Adrenal gland (tissue), 5 donors: ENCODE measurements at regions not wholly inside any gene's neighbourhood (a gene's known extent, or its start where the extent isn't known, plus 50 kb on each side); places are given as distances from the start of the nearest gene placed in this dataset.

Experiments
- POLR2A ChIP-seq, 2 donors: fragments of 450-650 bp; IDR thresholded peaks; one replicate each; pipeline ENCODE4 v1.6.1; 2017; ENCODE audit warnings: antibody characterized with exemption in 2 of 2, mild to moderate bottlenecking in 2 of 2, moderate library complexity in 1 of 2
- TF ChIP-seq, protein P1 (sequence below), 6 experiments: fragments of 450-650 bp in 4 of 6; fragments of 200-600 bp in 2 of 6; sonication (generic) in 1 of 6; IDR thresholded peaks; 1 replicate in 5 of 6; 2 replicates in 1 of 6; pipeline versions ENCODE4 v1.5.1 to v1.8.0; 2016 to 2021; ENCODE audit warnings: antibody characterized with exemption in 6 of 6, mild to moderate bottlenecking in 2 of 6, moderate library complexity in 1 of 6
- donor health status: DM: no; HTN: no; CAD: no.

DNA sequence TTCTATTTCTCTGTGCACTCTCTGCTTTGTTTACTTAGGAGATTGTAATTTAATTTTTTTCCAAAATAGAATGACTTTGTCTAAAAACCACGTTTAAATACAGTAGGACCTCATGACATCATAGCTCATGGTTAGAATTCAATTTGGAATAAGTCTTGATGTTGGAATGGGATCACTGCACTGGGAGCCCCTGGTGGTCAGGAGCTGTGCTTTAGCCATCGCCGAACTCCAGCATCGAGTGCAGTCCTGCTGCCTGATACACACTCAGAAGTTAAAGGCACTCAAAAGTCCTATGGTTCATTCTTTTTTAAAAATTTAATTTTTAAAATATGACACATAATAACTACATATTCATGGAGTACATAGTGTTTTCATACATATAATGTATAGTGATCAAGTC lies 75.1 kb downstream of the TEX35 start:
- TF ChIP-seq POLR2A (IDR thresholded peaks at IDR 0.05) = no peak
- TF ChIP-seq, protein P1, sequence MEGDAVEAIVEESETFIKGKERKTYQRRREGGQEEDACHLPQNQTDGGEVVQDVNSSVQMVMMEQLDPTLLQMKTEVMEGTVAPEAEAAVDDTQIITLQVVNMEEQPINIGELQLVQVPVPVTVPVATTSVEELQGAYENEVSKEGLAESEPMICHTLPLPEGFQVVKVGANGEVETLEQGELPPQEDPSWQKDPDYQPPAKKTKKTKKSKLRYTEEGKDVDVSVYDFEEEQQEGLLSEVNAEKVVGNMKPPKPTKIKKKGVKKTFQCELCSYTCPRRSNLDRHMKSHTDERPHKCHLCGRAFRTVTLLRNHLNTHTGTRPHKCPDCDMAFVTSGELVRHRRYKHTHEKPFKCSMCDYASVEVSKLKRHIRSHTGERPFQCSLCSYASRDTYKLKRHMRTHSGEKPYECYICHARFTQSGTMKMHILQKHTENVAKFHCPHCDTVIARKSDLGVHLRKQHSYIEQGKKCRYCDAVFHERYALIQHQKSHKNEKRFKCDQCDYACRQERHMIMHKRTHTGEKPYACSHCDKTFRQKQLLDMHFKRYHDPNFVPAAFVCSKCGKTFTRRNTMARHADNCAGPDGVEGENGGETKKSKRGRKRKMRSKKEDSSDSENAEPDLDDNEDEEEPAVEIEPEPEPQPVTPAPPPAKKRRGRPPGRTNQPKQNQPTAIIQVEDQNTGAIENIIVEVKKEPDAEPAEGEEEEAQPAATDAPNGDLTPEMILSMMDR (IDR thresholded peaks at IDR 0.05) = no peak
